22Rv1 (cell line): ENCODE measurements at regions not wholly inside any gene's neighbourhood (a gene's known extent, or its start where the extent isn't known, plus 50 kb on each side); places are given as distances from the start of the nearest gene placed in this dataset.

Experiments used
- H3K27ac ChIP-seq: fragments of 450-650 bp; 2 replicates; pipeline ENCODE4 v1.5.1; 2017
- ZFX ChIP-seq: fragments of 450-650 bp; IDR thresholded peaks from 2 replicates; pipeline ENCODE4 v1.6.1; 2017; ENCODE audit warnings: antibody characterized with exemption, borderline replicate concordance
- TF ChIP-seq, protein P1 (sequence below): fragments of 450-650 bp; IDR thresholded peaks from 2 replicates; pipeline ENCODE4 v1.5.1; 2017; ENCODE audit warnings: mild to moderate bottlenecking

DNA sequence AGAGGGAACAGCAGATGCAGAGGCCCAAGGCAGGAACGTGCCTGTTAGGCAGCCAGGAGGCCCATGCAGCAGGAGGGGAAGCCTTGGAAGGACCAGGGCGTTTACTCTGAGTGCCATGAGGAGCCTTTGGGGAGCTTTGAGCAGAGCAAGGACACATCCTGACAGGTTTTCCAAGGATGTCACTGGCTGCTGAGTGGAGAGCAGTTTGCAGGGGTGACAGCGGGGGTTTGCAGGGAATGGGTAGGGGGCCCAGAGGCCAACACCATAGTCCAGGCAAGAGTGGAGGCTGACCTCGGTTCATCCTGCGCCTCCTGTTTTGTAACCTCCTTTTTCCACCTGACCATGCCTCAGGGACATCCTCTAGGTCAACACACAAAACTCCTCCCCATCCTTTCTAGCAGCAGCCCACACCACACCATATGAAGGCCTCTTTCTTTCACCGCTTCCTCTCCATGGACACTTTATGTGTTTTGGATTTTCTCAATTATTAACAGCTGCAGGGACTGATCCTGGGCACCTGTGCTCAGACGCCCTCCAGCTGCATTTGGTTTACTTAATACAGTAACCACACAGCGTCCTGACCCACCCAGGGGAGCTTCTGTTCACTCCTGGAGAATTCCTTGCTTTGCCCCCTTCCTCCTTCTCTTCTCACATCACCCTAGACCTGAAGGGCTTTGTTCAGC, 528.5 kb downstream of the MATN1 start:
- TF ChIP-seq, protein P1, sequence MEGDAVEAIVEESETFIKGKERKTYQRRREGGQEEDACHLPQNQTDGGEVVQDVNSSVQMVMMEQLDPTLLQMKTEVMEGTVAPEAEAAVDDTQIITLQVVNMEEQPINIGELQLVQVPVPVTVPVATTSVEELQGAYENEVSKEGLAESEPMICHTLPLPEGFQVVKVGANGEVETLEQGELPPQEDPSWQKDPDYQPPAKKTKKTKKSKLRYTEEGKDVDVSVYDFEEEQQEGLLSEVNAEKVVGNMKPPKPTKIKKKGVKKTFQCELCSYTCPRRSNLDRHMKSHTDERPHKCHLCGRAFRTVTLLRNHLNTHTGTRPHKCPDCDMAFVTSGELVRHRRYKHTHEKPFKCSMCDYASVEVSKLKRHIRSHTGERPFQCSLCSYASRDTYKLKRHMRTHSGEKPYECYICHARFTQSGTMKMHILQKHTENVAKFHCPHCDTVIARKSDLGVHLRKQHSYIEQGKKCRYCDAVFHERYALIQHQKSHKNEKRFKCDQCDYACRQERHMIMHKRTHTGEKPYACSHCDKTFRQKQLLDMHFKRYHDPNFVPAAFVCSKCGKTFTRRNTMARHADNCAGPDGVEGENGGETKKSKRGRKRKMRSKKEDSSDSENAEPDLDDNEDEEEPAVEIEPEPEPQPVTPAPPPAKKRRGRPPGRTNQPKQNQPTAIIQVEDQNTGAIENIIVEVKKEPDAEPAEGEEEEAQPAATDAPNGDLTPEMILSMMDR, result no peak
- no peak for TF ChIP-seq ZFX
- no peak overlapping the region for H3K27ac ChIP-seq

- TF ChIP-seq, protein P1, result no peak
- no peak for TF ChIP-seq ZFX
- no peak overlapping the region for H3K27ac ChIP-seq
Observed at GRCh38 chr1:30194046-30194619, 529.3 kb downstream of the MATN1 start.

GRCh38 chr1:30192969-30193630, 530.3 kb downstream of the MATN1 start:
- no peak overlapping the region for H3K27ac ChIP-seq
- no peak for TF ChIP-seq ZFX
- TF ChIP-seq, protein P1, result no peak

DNA sequence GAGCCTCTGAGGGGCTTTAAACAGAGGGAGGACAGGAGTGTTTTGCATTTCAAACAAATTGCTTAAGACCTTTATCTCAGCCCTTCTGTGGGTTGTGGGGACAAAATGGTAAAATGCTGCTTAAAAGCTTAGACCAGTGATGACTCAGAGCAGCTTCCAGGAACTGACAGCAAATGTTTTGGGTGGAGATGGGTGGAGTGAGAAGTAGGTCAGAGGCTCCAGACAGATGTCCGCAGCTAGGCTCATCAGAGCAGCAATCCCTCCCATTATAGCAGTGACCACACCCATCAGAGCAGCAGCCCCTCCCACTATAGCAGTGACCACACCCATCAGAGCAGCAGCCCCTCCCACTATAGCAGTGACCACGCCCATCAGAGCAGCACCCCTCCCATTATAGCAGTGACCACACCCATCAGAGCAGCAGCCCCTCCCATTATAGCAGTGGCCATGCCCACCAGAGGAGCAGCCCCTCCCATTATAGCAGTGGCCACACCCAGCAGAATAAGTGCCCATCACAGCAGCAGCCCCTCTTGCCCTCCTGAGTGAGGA, 532.2 kb downstream of the MATN1 start:
- TF ChIP-seq, protein P1, result no peak
- no peak for TF ChIP-seq ZFX
- no peak overlapping the region for H3K27ac ChIP-seq

DNA sequence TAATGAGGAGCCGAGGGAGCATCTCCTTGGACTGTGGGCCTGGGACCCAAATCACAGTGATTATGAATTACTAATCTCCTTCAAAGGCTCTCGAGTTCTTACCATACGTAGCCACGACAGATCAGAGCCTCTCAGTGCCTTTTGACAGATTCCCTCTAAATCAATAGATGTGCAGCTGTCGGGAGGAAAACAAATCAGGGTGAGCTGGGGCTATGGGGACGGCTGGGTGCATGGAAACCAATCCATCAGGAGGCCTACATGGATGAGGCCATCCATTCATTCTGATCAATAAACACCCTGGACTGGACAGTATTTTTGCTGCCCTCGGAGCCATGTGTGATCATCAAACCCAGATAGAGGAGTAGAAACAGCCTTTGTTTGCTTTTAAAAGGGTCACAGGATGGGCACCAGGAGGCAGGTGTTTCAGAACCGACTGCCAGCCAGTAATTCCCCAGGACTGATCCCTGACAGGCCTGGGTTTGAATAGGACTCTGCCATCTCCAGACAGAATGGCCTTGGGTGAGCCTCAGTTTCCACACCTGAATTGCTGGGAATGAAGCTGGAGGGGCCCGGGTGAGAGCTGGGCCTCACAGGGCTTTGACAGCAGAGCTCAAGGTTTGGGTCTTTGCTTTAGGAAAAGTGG, 532.8 kb downstream of the MATN1 start:
- TF ChIP-seq ZFX, result no peak
- TF ChIP-seq, protein P1, result no peak
- no peak overlapping the region for H3K27ac ChIP-seq

DNA sequence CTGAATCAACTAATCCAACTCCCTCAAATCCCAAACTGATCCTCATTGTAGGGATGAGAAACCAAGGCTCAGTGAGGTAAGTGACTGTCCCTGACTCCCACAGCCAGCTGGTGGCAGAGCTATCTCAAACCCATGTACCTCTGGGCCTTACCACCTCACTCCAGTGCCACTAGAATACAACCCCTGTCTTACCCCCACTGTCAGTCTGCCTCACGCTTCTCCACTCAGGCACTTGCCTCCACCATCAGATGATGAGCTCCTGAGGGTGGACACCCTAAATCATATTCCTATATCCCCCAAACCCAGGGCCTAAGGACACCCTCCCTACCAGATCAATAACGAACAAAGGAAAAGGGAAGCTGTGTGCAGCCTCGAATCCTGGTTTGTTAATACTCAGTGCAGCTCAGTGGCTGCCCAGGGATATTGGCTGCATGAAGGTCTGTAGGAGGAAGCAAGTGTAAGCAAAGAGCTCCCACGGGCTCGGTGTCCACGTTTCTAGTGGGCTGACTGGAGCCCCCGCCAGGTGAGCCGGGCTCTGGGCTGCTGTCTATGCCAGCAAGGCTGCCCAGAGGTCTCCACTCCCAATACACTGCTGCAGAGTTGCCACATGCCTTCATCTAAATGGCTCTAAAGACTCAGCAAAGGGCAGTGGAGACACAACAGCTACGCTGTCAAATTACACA, 533.4 kb downstream of the MATN1 start:
- TF ChIP-seq, protein P1, result no peak
- no peak for TF ChIP-seq ZFX
- no peak overlapping the region for H3K27ac ChIP-seq
